NCI-H1436 treated with DMSO at 0.1 percent for 48 hours (cell line): ENCODE measurements at regions not wholly inside any gene's neighbourhood (a gene's known extent, or its start where the extent isn't known, plus 50 kb on each side); places are given as distances from the start of the nearest gene placed in this dataset.

ENCODE experiments used
- DNase-seq: peaks from one replicate; lab custom pipeline; 2025; lab: John Stamatoyannopoulos, UW

DNA sequence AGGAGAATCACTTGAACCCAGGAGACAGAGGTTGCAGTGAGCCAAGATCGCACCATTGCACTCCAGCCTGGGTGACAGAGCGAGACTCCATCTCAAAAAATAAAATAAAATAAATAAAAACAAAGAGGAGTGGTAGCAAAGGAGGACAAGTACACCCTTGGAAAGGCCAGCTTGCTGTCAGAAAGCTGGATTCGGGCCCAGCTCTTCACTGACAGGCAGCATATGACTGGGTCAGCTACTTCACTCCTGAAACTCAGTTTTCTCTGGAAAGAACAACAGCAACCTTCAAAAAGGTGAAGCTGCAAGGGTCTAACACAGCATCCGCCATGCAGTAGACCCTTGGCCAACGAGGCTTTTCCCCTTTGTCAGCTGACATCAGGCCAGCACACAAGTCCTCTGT lies 156.0 kb upstream of the TIAM1 start:
- DNase-seq = no peak

DNA sequence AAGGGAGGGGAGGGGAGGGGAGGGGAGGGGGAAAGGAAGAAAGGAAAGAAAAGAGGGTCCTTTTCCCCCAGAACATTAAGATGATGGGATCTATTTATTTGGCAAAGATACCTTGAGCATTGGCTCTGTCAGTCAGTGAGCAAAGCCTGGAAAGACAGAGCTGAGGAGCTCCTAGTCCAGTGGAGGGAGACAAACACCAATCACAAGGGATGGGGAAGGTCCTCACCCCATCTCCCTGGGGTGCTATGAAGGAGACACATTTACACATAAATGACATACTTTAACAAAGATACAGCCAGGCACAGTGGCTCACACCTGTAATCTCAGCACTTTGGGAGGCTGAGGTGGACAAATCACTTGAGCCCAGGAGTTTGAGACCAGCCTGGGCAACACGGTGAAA lies 154.9 kb upstream of the TIAM1 start:
- DNase-seq = no peak

DNA sequence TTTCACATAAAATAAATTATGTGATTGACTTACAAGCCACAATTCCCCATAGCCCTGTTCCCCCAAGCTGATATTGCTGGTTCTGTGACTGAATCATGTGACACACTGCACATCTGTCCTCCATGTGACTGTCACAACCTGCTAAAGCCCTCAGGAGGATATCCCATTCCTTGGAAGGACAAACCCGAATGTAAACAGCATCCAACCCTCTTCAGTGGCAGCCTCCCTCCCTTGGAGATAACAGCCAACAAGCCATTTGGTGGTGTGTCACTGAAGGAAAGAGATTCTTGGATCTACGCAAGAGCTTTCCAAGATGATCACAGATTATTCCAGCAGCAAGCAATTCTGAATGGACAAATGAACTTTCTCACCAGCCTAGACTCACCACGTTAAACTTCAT lies 153.9 kb upstream of the TIAM1 start:
- no peak for DNase-seq

DNA sequence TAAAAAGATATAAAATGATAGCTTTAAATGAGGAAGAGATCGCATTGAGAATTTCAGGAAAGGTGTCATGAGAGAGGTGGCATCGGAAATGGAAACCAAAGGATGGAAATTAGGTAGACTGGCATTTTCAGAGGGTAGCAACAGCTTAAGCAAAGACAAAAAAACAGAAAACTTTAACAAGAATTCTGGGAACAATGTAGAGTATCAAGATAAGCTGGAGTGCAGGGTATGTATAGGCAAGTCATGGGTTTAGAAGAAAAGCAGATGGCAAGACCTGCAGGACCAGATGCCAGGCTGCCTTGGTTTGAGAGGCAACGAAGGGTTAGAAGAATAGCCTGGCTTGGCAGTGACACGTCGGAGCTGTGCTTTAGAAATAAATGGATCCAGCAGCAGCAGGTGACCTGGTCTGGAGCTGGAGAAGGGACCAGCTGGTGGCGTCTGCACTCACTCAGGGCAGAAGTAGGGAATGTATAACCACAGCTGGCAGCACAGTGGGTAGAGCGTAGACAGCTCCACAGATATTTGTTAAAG lies 149.4 kb upstream of the TIAM1 start:
- DNase-seq = no peak

DNA sequence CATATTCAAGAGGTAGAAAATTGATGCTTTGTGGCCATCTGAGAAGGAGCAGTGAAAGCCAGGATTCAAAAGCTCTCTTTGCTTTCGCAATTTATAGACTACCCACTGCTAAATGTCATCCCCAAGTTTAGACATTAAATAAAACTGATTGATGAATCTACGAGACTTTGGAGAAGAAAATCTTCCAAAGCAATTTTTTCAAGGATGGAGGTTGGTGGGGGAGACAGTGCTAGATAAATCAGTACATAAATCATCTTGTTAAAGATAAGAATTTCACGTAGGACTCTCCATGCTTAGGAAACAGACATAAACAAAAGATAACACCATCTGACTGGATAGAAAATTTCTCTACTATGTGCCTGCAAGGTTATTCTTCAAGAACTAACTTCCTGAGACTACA lies 147.6 kb upstream of the TIAM1 start:
- DNase-seq = no peak

DNA sequence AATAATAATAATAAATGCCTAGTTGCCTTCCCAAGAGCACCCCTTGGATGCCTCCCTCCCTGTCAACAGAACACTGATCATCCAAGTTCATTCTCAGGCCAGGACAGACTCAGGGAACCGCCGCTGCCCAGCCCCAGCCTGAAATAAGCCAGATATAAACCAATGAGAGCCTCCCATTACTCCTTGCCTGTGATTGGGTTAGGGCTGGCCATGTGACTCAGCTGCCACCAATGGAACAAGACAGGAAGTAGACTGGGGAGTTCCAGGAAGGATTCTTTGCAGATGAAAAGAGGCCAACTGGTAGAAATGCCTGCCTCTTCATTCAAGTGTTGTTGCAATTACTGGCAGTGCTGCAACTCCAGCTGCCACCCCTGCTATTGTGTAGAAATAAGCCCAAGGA lies 146.4 kb upstream of the TIAM1 start:
- no peak for DNase-seq

DNA sequence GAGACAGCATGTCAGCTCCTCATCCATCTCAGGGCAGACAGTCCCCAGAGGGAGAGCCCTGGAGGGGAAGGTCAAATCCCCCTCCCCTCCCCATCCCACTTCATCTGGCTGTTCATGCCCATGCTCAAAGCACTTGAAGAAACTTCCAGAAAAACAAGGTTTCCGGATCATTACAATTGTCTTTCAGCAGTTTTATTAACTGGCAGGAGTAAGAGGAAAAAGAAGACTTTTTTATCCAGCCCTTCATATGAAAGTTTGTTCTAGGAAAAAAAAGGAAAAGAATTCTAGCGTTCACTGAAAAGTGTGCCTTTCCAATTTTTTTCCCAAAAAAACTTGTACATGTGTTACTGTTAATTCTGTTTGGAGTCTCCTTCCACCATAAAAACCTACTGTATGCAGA lies 145.7 kb upstream of the TIAM1 start:
- no peak for DNase-seq

DNA sequence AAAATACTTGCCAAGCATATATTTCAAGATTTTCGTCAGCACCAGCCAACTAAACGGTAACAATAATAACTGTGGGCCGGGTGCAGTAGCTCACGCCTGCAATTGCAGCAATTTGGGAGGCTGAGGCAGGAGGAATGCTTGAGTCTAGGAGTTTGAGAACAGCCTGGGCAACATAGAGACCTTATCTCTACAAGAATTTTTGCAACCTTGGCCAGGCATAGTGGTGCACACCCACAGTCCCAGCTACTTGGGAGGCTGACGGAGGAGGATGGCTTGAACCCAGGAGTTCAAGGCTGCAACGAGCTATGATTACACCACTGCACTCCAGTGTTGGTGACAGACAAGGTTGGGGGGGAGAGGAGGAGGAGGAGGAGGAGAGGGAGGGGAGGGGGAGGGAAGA lies 145.0 kb upstream of the TIAM1 start:
- no peak for DNase-seq

DNA sequence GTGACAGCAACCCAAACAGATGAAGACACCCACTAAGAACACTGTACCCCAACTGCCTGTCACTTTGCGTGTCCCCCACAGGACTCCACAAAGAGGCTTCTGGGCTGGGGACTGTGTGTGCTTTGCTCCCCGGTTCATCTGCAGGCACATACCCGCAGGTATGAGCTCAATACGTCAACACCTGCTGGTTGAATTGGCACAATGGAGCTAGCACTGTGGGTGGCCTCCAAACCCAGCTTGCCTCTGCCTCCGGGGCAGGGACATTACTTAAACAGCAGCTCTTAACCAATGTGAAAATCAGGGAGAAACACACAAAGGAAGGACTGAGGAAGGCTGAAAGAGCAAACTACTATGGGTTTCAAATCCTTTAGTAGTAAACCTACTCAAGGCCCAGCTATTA lies 140.2 kb upstream of the TIAM1 start:
- DNase-seq = no peak

DNA sequence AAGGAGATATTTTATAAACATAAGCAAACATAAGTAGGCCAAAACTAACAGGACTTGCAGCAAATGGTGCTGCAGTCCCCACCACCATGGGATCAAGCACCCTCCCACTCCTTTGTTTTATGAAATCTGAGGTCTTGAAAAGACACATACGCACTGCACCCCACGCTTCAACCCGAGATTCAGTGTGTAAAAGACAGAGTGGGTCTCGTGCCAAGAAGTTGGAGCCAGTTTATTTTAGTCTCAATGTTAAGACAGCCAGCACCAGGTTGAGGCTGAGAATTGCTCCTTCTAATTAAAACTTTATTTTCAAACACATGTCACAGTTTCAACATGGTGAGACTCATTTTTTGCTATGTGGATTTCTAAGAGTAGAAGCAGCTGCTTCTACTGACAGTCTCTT lies 139.1 kb upstream of the TIAM1 start:
- DNase-seq = no peak

DNA sequence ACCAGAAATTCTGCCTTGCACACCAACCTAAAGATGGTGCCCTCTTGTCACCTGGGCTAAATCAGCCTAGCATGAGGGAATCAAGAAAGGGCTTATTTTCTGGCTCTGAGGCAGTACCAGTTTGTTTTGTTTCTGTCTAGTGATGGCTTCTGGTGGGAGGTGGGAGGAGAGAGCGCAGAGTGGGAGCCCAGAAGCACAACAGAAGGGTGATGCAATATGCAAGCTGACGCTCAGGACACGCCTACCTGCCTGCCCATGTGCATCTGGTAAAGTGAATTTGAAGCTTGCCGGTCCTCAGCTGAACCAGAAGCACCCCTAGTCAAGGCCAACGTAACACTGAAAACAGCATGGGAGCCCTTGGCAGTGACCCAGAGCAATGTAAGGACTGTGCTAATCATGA lies 138.4 kb upstream of the TIAM1 start:
- DNase-seq = no peak

DNA sequence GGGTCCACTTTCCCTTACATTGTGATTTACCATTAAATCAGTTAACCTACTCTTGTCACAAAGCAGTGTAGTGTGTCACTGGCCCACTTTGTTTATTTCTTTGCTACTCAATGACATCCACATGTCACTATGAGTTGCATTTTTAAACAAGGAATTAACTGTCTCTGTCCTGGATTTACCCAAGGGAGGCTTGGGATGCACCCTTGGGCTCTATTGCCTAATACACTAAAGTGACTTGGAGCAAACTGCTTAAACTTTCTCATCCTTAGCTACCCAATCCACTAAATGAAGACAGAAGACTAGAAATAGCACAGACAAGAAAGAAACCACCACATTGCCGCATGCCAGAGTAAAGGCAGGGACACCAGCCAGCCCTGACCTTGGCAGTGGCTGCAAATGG lies 136.2 kb upstream of the TIAM1 start:
- no peak for DNase-seq

DNA sequence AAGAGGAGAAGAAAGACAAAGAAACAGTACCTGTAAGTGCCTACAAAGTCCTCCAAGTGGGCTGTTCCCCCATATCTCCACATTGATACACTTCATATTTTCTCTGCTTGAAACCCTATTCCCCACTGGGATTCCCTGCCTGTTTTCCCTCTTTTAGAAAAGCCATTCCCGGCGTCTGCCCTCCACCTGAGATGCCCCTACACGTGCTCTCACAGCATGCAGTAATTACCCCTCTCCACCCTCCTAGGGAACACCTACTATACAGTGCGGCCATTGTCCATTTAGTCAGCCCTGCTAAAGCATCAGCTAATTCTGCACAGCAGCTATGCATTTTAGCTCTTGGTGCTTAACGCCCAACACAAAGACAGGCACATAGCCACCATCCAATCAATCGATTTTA lies 135.7 kb upstream of the TIAM1 start:
- no peak for DNase-seq

DNA sequence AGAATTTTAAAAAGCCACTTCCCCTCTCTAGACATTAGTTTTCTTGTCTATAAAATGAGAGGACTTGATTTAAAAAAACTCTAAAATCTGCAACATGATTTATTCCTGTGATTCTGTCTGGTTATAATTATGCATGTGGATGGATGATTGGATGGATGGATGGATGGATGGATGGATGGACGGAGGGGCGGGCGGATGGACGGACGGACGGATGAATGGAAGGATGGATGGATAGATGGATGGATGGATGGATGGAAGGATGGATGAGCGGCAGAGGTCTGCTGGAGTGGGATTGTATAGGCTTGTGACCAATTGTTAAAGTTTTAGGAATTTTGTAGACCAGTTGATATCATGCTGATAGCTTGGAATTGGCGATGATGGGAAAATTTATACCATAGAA lies 135.2 kb upstream of the TIAM1 start:
- no peak for DNase-seq

DNA sequence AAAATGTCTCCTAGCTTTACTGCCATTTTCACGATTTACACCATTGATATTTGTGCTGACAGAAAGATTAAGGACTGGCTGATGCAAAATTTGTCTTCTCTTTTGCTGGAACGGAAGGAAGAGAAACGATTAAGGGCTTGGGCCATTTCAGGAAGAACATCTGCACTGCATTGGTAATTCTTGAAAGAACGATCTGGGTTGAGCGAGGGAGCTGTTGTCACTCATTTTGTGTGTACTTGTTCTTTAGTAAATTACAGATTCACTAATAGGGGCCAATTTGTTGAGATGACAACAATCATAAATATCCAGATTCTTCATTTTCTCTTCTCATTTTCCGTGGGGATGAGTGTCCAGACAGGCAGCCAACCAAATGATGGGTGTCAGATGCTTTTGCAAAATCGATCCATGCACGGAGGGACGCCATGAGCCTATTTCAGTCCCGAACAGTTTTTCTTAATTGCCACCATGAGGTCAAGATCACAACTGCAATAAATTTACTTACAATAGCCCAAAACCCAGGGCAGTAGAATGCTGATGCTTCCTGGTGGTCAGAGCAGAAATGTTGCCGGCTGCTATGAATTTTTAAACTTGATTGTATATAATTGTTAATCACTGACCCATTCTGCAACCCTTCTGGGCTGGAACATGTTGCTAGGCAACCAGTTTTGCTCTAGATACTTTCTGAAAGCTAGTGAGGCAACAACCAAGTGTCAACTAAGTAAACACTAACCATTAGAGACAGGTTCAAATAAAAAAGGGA lies 132.4 kb upstream of the TIAM1 start:
- no peak for DNase-seq

DNA sequence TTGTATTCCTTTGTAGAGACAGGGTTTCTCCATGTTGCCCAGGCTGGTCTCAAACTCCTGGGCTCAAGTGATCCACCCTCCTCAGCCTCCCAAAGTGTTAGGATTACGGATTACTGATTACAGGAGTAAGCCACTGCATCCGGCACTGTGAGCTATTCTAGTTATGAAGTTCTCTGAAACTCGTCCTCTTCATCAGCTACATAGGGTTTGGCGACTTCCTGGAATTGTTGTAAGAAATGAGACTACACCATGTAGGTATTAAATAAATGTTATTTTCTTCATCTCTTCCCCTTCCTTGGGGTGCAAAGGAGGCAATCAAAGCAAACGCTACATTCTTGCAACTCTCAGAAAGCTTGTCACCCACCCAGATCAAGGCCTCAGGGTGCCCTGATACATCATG lies 131.2 kb upstream of the TIAM1 start:
- DNase-seq = no peak

DNA sequence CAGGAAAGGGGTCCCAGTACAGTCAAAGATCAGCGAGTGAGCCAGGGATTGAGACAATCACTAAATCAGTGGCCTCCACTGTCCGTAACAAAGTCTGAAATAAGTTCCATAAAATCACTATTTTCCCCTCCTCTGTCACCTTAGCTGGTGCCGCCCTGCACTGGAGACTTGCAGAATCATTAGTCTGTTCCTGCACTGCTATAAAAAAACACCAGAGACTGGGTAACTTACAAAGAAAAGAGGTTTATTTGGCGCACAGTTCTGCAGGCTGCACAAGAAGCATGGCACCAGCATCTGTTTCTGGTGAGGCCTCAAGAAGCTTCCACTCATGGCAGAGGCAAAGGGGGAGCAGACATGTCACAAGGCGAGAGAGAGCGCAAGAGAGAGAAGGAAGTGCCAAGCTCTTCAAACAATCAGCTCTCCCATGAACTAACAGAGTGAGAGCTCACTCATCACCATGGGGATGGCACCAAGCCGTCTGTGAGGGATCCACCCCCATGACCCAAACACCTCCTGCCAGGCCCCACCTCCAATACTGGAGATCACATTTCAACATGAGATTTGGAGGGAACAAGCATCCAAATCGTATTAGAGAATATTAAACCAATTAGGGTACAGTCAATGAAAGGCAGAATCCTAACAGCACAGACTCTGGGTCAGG lies 129.8 kb upstream of the TIAM1 start:
- DNase-seq = no peak

DNA sequence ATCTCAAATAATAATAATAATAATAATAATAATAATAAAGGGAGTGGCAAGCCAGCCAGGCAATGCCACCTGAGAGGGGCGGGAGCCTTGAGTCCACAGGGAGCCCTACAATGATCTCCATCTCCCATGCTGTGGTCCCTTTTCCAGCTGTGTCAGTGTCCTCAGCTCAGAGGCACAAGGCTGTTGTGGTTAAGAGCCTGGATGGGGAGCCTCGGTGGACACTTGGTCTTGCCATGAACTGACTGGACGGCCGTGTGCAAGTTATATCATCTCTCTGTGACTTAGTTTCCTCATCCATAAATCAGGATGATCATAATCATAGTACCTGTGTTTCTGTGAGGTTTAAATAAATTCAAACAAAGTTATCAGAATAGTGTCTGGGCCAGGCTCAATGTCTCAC lies 127.8 kb upstream of the TIAM1 start:
- no peak for DNase-seq

DNA sequence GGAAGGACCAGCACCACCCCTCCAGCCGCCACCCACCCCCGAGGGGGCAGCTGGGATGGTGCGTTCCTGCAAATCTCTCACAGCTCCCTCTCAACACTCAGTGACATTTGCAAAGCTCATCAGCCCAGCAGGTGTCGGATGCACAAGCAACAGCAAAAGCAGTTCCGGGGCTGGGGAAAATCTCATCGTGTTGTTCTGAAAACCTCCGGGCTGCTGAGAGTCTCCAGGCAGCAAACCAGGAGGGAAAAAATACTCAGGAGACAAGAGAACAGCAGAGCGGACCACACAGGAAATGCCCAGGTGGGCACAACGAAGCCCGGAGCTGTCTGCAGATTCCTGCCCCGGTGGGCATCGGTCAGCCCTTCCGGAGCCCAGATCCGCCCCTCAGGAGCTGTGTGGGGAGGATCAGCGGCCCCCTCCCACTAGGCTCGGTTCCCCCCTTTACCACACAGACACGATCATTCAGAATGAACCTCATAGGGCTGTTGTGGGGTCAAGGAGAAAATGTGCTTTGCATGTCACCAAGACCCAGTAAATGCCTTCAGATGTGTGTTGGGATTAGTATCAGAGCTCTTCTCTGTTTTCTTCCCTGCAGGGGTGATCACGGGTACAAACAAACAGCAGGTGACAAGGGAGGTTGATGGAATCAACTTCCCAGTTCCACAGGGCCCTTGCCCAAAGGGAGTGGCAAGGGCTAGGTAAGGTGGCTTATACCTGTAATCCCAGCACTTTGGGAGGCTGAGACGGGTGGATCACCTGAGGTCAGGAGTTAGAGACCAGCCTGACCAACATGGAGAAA lies 127.0 kb upstream of the TIAM1 start:
- DNase-seq = no peak

DNA sequence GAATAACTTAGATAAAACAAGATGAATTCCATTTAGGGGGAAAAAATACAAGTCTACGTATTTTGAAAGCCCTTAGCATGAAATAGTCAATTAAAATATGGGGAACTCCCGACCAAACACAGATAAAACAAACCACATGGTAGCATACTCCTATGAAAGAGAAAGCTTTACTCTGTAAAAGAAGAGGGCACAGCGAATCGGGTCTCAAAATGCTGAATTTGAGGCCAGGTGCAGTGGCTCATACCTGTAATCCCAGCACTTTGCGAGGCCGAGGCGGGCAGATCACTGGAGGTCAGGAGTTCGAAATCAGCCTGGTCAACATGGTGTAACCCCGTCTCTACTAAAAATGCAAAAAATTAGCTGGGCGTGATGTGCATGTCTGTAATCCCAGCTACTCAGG lies 116.9 kb upstream of the TIAM1 start:
- DNase-seq = no peak

DNA sequence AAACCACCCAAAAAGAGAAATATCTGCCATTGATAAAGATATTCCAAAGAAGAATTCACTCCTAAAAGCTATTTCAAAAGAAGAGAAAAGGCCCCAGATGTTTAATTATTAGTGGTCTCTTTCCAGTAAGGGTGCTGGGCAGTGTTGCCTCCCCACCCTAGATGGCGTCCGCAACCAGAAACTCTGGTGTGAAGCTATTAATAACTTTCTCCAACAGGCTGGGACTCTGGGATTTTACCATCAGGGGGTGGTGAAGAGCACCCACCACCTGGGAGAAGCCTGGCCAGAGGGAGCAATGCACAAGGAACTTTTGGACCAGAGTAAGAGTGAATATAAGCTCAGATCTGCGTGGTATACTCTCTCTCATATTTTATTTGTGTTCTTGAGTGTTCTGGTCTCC lies 115.4 kb upstream of the TIAM1 start:
- no peak for DNase-seq

DNA sequence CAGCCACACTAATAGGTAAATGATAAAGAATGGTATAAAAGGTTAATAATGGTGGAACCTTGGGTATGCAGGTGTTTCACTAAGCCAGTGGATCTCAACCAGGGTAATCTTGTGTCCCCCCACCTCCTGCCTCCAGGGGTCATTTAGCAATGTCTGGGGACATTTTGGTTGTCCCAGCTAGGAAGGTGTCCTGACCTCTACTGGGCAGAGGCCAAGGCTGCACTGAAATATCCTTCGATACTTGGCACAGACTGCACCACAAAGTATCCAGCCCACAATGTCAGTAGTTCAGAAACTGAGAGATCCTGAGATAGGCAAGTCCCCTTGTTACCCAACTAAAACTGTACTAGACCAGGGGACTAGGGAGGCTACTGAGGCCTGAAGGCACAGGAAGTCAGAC lies 113.6 kb upstream of the TIAM1 start:
- no peak for DNase-seq

DNA sequence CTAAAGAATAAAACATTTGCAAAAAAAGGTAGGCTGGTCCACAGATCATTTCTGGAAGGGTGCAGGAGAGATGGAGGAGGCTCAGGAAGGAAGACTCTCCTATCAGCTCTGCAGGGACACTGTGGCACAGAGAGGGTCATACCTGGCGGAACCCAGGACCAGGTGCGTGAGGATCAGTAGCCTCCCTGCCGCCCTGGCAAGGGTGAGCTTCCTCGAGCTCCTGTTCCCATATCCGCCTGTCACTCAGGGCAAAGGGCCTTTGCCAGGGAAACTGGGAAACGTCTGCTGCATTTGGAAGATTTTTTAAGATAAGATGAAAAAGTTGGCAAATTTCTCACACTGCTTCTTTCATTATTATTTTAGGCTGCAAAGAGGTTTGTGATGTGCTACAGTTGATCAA lies 112.1 kb upstream of the TIAM1 start:
- no peak for DNase-seq
